MCF 10A (cell line): ENCODE measurements at regions not wholly inside any gene's neighbourhood (a gene's known extent, or its start where the extent isn't known, plus 50 kb on each side); places are given as distances from the start of the nearest gene placed in this dataset.
A peak's percentile ranks its signal among the peaks of the same experiment; 100 is the strongest.

ENCODE experiments used
- BruUV-seq: library from RNA; stranded (reverse); fragments of 400-500 nt; replicated peaks from 2 replicates; lab custom pipeline; 2021; lab: Mats Ljungman, UMichigan
- CTCF ChIA-PET: fragments of 300-600 bp; sonication (Branson Sonifier 250); formaldehyde crosslinking; extraction: SDS; loops from one replicate; lab custom pipeline; 2021; ENCODE audit warnings: antibody characterized with exemption, inconsistent platforms; lab: Yijun Ruan, JAX
- POLR2A ChIA-PET: fragments of 300-600, 350-650 bp; sonication (Branson Sonifier 250); formaldehyde crosslinking; extraction: SDS; loops from one replicate; lab custom pipeline; 2020; ENCODE audit warnings: antibody characterized with exemption, inconsistent platforms; lab: Yijun Ruan, JAX
- DNase-seq: peaks from one replicate; pipeline ENCODE4 v3.0.0-alpha.2; 2018; ENCODE audit not compliant: unreplicated experiment
- H3K27ac Mint-ChIP-seq: one replicate; pipeline ENCODE4 v1.8.0; 2022; ENCODE audit warnings: mild to moderate bottlenecking, low read depth, mixed read lengths; ENCODE audit not compliant: unreplicated experiment
- H3K27me3 Mint-ChIP-seq: one replicate; pipeline ENCODE4 v1.8.0; 2022; ENCODE audit warnings: mixed read lengths; ENCODE audit not compliant: insufficient read depth, unreplicated experiment
- H3K36me3 Mint-ChIP-seq: one replicate; pipeline ENCODE4 v1.8.0; 2022; ENCODE audit warnings: mild to moderate bottlenecking, moderate library complexity, mixed read lengths; ENCODE audit not compliant: insufficient read depth, unreplicated experiment
- H3K4me1 Mint-ChIP-seq: one replicate; pipeline ENCODE4 v1.8.0; 2022; ENCODE audit warnings: mixed read lengths; ENCODE audit not compliant: insufficient read depth, unreplicated experiment
- H3K4me3 Mint-ChIP-seq: one replicate; pipeline ENCODE4 v1.8.0; 2022; ENCODE audit warnings: mild to moderate bottlenecking, moderate library complexity, mixed read lengths; ENCODE audit not compliant: unreplicated experiment
- H3K9me3 Mint-ChIP-seq: one replicate; pipeline ENCODE4 v1.8.0; 2022; ENCODE audit warnings: mixed read lengths; ENCODE audit not compliant: unreplicated experiment
- CTCF ChIP-seq: fragments of 200-600 bp; IDR thresholded peaks from one replicate; pipeline ENCODE4 v1.8.0; 2022; ENCODE audit warnings: antibody characterized with exemption, mild to moderate bottlenecking; ENCODE audit not compliant: unreplicated experiment
- intact Hi-C: fragments of 100-400 bp; cut with micrococcal nuclease; formaldehyde crosslinking; loops from 2 replicates; pipeline ENCODE4 v1.14.1; 2022

- H3K4me1 Mint-ChIP-seq: peaks cover 51% of the 10 kb centered on the region
- no peak overlapping the region for H3K4me3 Mint-ChIP-seq
- no peak for TF ChIP-seq CTCF
- DNase-seq: no peak
- peaks cover under 1% of the 10 kb centered on the region for H3K36me3 Mint-ChIP-seq
- no peak overlapping the region for H3K27ac Mint-ChIP-seq
- no peaks in the 10 kb centered on the region for H3K27me3 Mint-ChIP-seq
- intact Hi-C loops: no loop called here
- ChIA-PET POLR2A (interaction anchor here (1.2 kb wide), 1 partner anchor 12 kb away, joined by 3 read pairs; no protein-coding TSS in a partner anchor), CTCF (interaction anchor here (1.5 kb wide), 1 partner anchor 18 kb away, joined by 4 read pairs; no protein-coding TSS in a partner anchor)
- no TSS peak for BruUV-seq
- H3K9me3 Mint-ChIP-seq: no peaks in the 10 kb centered on the region
Measured at GRCh38 chr3:182633186-182633585, 160.1 kb upstream of the ATP11B start.

GRCh38 chr3:182636646-182637045 is 156.7 kb upstream of the ATP11B start:
- Mint-ChIP-seq H3K9me3 (peaks cover 8% of the 10 kb centered on the region), H3K27ac (peak overlapping the region; percentile 3), H3K36me3 (peaks cover 4% of the 10 kb centered on the region), H3K4me1 (peaks cover 30% of the 10 kb centered on the region), H3K27me3 (no peaks in the 10 kb centered on the region), H3K4me3 (no peak overlapping the region)
- intact Hi-C loops: no loop called here
- peak; percentile 69 for DNase-seq
- POLR2A ChIA-PET: interaction anchor here (0.9 to 1.8 kb wide), 9 partner anchors 9 to 272 kb away, joined by 3 to 10 read pairs (median 3); no protein-coding TSS in a partner anchor
- no peak for TF ChIP-seq CTCF
- no TSS peak for BruUV-seq
- CTCF ChIA-PET: interaction anchor here (1.1 to 1.4 kb wide), 2 partner anchors 14 to 47 kb away, joined by 3 to 6 read pairs; no protein-coding TSS in a partner anchor

GRCh38 chr3:182637350-182638110 is 155.8 kb upstream of the ATP11B start:
- H3K4me3 Mint-ChIP-seq: no peak overlapping the region
- ChIA-PET CTCF (interaction anchor here (1.1 to 1.4 kb wide), 3 partner anchors 15 to 47 kb away, joined by 3 to 6 read pairs (median 5); no protein-coding TSS in a partner anchor), POLR2A (interaction anchor here (0.5 to 1.8 kb wide), 8 partner anchors 9 to 273 kb away, joined by 3 to 10 read pairs (median 4); no protein-coding TSS in a partner anchor)
- H3K9me3 Mint-ChIP-seq: peaks cover 8% of the 10 kb centered on the region
- peaks cover 4% of the 10 kb centered on the region for H3K36me3 Mint-ChIP-seq
- H3K4me1 Mint-ChIP-seq: peaks cover 30% of the 10 kb centered on the region
- no peak for DNase-seq
- no peaks in the 10 kb centered on the region for H3K27me3 Mint-ChIP-seq
- no TSS peak for BruUV-seq
- intact Hi-C loops: no loop called here
- H3K27ac Mint-ChIP-seq: no peak overlapping the region
- TF ChIP-seq CTCF: no peak

GRCh38 chr3:182644013-182644412 is 149.3 kb upstream of the ATP11B start:
- Mint-ChIP-seq H3K9me3 (peaks cover 8% of the 10 kb centered on the region), H3K27ac (no peak overlapping the region), H3K4me3 (no peak overlapping the region), H3K27me3 (no peaks in the 10 kb centered on the region), H3K36me3 (no peaks in the 10 kb centered on the region), H3K4me1 (peaks cover 5% of the 10 kb centered on the region)
- ChIA-PET POLR2A (interaction anchor here (1.3 kb wide), 1 partner anchor 15 kb away, joined by 6 read pairs; no protein-coding TSS in a partner anchor), CTCF (interaction anchor here (0.6 kb wide), 1 partner anchor 696 kb away, joined by 3 read pairs; no protein-coding TSS in a partner anchor)
- DNase-seq: no peak
- intact Hi-C loops: no loop called here
- BruUV-seq: no TSS peak
- TF ChIP-seq CTCF: no peak
